ENCODE measurements at regions not wholly inside any gene's neighbourhood (a gene's known extent, or its start where the extent isn't known, plus 50 kb on each side); places are given as distances from the start of the nearest gene placed in this dataset.

- TF ChIP-seq PAX8 (IDR thresholded peaks at IDR 0.05): no peak
- no peak for TF ChIP-seq JUNB (IDR thresholded peaks at IDR 0.05)
- TF ChIP-seq POLR2A (IDR thresholded peaks at IDR 0.05; ENCODE audit: low read depth, low read length): no peak
- TF ChIP-seq EZH2 (IDR thresholded peaks at IDR 0.05; ENCODE audit: borderline replicate concordance, control insufficient read depth, low read depth, low read length): no peak
- TF ChIP-seq RBBP5 (conservative IDR thresholded peaks at IDR 0.05): no peak
- TF ChIP-seq CTCF (IDR thresholded peaks at IDR 0.05 in 2 of 3, conservative IDR thresholded peaks at IDR 0.05 in 1 of 3; ENCODE audit: control insufficient read depth in 2 of 3, extremely low read depth in 1 of 3, insufficient read depth in 1 of 3, low read depth in 3 of 3, low read length in 3 of 3): no peak
- TF ChIP-seq MEF2A (IDR thresholded peaks at IDR 0.05; ENCODE audit: insufficient read depth, low read depth, low read length): no peak
- TF ChIP-seq MAX (IDR thresholded peaks at IDR 0.05; ENCODE audit: low read depth, low read length): no peak
- TF ChIP-seq ATF2 (IDR thresholded peaks at IDR 0.05; ENCODE audit: low read length): no peak
These were observed 173.5 kb downstream of the MREG start for GRCh38 chr2:215839816-215840215.
